COLO668 (cell line): ENCODE measurements at regions not wholly inside any gene's neighbourhood (a gene's known extent, or its start where the extent isn't known, plus 50 kb on each side); places are given as distances from the start of the nearest gene placed in this dataset.

Experiments used
- DNase-seq: peaks from one replicate; lab custom pipeline; 2025; ENCODE audit not compliant: unreplicated experiment; lab: John Stamatoyannopoulos, UW

DNA sequence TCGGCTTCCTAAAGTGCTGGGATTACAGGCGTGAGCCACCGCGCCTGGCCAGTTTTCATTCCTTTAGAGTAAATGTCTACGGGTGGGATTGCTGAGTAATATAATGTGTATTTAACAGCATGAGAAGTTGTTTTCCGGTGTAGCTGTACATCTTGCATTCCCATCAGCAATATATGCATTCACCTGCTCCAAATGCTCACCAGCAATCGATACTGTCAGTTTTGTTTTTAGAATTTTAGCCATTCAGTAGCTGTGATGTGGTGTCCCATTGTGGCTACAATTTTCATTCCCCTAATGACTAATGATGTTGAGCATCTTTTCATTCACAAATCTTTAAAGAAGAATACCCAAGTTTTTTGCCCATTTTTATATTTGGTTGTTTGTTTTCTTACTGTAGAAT lies 134.8 kb upstream of the RGMA start:
- DNase-seq: no peak

GRCh38 chr15:93221759-93222158 lies 132.7 kb upstream of the RGMA start:
- DNase-seq: no peak

DNA sequence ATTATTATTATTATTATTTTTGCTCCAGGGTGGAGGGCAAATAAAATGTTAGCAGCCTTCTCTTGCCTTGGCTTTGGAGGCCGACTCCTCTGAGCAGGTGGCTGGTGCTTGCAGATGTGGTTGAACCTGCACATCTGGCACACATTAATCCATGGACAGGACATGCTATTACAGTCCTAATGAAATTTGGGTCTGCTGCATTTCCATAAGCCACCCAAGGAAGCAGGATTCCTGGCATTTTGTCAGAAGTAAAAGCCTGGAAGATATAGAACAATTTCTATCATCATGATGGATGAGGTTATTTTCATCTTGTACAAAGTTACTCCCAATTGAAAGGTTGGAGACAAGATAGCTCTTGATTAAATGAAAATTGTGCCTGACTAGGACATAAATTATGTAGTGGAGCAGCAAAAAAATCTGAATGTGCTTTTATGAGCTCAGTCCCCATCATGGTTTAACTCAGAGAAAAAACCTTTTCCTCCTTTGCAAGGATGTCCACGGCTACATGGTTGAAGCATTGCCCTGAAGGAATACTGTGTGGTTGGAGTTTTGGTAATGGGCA lies 130.9 kb upstream of the RGMA start:
- no peak for DNase-seq

DNA sequence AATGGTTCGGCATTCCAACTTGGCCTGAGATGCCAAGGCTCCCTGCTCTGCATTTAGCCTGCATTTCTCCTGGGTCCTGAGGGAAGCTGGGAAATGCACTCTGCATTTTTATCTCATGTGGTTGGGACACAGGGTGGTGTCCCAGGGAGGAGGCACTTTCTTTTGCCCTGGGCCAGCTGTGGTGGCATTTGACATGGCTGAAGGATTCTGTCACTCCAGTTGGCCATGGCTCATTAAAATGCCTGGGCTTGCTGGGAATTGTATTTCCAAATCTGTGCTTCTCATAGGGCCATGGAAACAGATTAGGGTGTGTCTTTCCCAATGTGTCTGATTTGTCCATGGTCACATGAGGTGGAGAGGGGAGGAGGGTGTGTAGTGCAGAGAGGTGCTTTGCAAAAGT lies 128.3 kb upstream of the RGMA start:
- DNase-seq: no peak

- DNase-seq: no peak
Measured at GRCh38 chr15:93214106-93214505, 125.1 kb upstream of the RGMA start.

GRCh38 chr15:93213281-93213680 lies 124.3 kb upstream of the RGMA start:
- DNase-seq: no peak

DNA sequence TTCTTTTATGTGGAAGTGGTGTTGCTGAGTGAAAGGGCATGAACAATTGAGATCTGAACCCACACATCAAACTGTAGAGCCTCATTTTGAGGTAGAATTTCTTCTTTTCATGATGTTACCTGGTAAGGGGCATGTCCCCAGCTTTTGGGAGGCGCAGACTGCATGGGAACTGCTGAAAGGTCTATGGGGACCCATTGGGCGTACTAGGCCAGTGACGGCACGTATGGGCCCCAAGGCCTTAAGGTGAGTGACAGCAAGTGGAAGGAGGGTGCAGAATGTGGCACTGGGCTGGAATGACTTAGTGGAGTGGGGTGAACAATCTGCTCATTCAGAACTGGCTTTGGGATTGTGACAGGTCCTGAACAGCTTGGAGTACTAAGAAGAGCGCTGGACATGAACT lies 123.6 kb upstream of the RGMA start:
- no peak for DNase-seq

GRCh38 chr15:93210995-93211394 lies 122.0 kb upstream of the RGMA start:
- no peak for DNase-seq

DNA sequence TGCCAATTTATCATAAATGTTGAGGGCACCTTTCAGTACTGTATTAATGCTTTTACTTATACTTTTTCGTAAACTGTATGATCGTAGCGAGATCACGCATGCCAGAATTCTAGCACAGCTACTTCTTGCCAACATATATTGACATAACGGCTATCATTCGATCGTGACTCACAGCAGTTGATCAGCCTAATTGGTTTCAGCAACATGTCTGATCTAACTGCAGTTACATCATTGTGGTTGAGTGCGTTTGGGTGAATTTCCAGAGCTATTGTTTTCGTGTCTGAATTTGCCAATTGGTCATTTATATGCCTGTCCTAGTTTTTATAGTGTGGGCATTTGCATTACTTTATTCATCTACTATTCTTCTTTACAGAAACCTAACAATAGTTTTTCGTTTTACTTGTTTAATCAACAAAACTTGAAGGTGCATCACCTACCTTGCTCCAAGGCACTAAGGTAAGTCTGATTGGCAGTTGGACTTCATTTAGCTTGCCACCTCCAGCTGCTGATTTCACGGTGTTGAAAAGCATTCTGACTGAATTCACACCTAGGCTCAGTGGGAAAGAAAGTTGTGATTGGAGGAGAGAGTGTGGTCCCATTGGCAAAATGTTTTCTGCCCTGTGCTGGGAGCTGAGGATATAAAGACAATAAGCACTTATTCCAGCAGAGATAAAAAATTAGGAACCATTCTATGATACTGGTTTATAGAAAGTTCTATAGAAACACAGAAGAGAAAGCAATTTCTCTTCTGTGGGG lies 120.9 kb upstream of the RGMA start:
- no peak for DNase-seq

DNA sequence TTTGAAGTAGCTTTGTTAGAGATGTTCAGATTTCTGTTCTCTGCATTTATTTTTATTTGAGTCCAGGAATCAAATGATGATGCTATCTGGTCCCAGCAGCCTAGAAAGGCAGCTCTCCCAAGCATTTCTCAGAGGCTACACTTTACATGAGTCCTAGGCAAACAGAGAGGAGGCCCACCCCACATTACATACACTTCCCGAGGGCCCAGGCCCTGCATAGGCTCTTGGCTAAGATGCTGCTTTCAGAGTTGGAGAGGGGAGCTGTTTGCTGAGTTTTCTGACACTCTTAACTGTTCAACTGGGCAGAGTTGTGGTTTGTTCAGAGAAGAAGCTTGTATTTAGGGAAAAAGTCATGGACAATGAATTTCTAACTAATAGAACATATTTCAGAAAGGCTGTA lies 117.9 kb upstream of the RGMA start:
- no peak for DNase-seq

DNA sequence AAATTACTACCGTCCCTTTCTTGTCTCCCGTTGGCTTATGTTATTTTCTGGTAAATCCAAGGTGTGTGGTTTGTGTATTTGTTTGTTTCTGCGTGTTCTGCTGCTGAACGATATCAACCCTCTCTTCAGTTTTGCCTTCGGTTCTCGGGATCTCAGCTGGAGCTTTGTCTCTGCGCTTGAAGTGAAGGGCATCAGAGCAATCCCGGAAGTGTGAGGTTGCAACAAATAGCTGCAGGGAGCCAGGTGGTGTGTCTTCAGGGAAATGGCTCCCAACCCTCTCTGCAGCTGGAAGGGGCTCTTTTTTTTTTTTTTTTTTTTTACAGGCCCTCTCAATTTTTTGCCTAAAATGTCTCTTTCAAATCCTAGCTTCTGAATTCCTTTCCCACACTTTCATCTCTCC lies 116.4 kb upstream of the RGMA start:
- no peak for DNase-seq

GRCh38 chr15:93203036-93203435 lies 114.0 kb upstream of the RGMA start:
- no peak for DNase-seq

DNA sequence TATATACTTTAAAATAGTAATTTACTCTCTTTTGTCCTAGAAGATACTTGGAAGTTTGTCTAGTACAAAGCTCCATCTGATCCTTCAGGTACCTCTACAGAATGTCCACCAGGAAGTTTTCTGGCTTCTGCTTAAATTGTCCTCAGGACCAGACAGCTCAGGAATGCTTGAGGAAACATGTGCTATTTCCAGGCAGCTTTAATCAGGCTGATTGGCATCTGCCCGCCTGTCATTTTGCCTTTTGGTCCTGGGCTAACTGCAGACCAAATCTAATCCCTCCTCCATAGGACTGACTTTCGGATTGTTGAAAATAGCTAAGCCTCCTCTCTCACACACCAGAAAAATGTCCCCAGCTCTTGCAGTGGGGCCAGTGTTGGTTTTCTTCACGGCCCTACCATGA lies 113.4 kb upstream of the RGMA start:
- no peak for DNase-seq

DNA sequence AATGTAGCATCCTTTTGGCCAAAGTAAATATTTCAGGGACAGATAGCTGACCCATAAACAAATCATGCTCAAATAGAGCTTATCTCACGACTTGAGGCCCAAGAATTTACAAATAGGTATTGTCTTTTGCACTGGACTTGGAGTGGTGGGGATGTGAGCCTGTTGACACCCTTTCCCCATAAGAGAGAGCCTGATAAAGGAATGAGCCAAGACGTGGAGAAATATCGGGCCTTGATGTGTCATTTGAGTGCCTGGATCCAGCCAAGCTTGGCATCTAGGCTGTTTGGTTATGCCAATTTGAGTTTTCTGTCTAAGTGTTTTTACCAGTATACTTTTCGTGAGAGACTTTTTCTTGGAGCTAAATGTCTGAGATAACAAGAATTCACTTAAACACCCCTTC lies 112.9 kb upstream of the RGMA start:
- DNase-seq: no peak

GRCh38 chr15:93200837-93201226 lies 111.8 kb upstream of the RGMA start:
- no peak for DNase-seq

GRCh38 chr15:93200081-93200836 lies 111.2 kb upstream of the RGMA start:
- no peak for DNase-seq

DNA sequence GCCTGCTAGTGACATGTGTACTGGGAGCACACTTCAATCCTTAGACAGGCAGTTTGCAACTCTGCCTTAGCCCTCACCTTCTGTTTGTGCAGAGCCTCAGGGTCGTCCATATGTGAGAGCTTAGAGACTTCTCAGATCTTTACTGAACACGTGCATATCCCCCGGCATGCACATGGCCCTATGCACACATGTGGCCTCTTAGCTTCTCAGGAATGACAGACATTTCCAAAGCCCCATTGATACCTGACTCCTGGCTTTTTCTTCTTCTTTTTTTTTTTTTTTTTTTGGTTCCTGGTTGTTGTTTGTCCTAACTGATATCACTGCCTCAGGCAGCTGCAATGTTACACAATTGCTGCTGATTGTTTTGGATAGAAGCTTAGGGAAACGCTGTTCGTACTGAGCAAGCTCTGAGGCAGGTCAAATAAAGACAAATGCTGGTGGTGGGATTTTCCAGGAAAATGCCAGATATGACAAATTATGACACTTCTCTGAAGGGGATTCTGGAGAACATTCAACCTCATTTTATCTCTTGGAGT lies 107.2 kb upstream of the RGMA start:
- DNase-seq: no peak

GRCh38 chr15:93195109-93195508 lies 106.1 kb upstream of the RGMA start:
- no peak for DNase-seq

DNA sequence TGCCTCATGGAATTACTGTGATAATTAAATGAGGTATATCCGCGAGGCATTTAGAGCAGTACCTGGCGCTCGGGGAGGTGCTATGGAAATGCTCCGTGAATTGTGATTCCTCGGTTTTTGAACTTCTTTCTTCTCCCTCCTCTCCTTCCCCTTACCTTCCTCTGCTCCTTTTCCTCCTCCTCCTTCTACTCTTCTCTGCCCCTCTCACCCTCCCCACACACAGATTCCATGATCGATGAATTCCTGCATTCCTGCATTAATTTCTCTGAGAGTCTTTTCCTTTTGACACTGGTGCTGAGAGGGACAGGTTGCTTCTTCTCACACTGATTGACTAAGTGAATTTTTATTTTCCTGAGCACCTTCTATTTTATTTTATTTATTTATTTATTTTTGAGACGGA lies 101.2 kb upstream of the RGMA start:
- no peak for DNase-seq

DNA sequence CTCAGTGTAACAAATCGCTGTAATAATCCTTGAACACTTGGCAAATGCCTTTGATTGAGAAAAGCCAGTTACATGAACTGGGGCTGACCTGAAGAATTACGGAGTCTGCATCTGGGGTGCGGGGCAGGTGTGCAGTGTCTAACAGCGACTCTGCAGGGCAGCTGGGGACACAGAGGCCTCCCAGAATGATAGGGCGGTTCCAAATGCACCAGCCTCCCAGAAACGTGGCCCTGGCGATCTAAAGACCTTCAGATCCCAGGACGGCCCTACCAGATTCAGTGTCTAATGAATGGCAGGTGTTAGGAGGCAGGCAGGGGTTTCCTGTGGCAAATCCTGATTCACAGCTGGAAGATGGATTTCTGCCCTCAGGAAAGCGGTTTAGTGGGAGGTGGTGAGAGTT lies 100.5 kb upstream of the RGMA start:
- no peak for DNase-seq

DNA sequence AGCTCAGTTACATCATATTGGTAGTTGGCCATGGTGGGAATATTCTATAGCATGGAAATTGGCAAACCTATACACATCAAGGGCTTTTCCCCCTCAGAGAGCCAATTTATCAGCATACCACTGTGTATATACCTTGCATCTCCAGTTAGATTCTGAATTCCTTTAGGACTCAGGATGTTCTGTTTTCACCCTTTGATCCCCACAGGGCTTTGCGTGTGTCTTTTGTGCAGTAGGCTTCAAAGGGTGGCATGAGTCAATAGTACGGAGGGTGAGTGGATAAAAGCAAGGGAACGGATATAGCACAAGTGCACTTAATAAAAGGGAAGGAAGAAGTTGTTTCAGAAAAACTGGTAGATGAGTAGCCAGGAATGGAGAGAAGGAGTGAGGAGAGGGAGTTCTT lies 99.2 kb upstream of the RGMA start:
- DNase-seq: no peak

GRCh38 chr15:93185796-93186195 lies 96.8 kb upstream of the RGMA start:
- DNase-seq: no peak
